GM18498 (cell line): ENCODE measurements at regions not wholly inside any gene's neighbourhood (a gene's known extent, or its start where the extent isn't known, plus 50 kb on each side); places are given as distances from the start of the nearest gene placed in this dataset.
"Not testable (repeated sequence)": the region's sequence is repeated elsewhere in the genome, so short reads cannot be mapped to it uniquely, and the experiment has no call there.

ENCODE experiments used
- ATAC-seq: cut with Tn5 transposase; IDR thresholded peaks from one replicate; pipeline ENCODE4 v1.9.1; 2021; ENCODE audit warnings: mild to moderate bottlenecking, moderate library complexity; ENCODE audit not compliant: unreplicated experiment

- ATAC-seq: no peak
These were observed 134.4 kb upstream of the OR4E1 start for GRCh38 chr14:21807975-21808374.

GRCh38 chr14:21804981-21805380 is 131.4 kb upstream of the OR4E1 start:
- no peak for ATAC-seq

- ATAC-seq: no peak
These were observed 128.8 kb upstream of the OR4E1 start for GRCh38 chr14:21802441-21802840.

DNA sequence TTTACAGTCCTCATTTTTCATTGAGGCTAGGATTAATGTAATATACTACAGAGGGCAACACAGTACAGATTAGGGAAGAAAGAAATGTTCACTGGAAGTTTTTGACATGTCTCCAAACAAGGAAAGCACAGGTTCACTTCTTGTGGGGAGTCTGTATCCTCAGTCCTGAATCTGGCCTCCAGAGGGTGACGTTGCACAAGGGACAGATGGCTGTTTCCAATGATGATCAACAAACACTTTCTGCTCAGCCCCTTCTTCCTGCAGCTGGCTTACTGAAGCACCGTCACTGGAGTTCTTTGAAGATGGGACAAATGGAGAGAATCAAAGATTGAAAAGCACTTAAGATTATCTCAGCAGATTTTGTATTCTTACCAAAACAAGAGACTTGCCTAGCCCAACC is 123.3 kb upstream of the OR4E1 start:
- no peak for ATAC-seq

GRCh38 chr14:21795456-21795855 is 121.8 kb upstream of the OR4E1 start:
- no peak for ATAC-seq

GRCh38 chr14:21791749-21792148 is 118.1 kb upstream of the OR4E1 start:
- ATAC-seq: no peak

GRCh38 chr14:21788687-21789086 is 115.1 kb upstream of the OR4E1 start:
- not testable (repeated sequence) for ATAC-seq

GRCh38 chr14:21787242-21787641 is 113.6 kb upstream of the OR4E1 start:
- ATAC-seq: not testable (repeated sequence)

- no peak for ATAC-seq
These were observed 107.9 kb upstream of the OR4E1 start for GRCh38 chr14:21781543-21781942.

DNA sequence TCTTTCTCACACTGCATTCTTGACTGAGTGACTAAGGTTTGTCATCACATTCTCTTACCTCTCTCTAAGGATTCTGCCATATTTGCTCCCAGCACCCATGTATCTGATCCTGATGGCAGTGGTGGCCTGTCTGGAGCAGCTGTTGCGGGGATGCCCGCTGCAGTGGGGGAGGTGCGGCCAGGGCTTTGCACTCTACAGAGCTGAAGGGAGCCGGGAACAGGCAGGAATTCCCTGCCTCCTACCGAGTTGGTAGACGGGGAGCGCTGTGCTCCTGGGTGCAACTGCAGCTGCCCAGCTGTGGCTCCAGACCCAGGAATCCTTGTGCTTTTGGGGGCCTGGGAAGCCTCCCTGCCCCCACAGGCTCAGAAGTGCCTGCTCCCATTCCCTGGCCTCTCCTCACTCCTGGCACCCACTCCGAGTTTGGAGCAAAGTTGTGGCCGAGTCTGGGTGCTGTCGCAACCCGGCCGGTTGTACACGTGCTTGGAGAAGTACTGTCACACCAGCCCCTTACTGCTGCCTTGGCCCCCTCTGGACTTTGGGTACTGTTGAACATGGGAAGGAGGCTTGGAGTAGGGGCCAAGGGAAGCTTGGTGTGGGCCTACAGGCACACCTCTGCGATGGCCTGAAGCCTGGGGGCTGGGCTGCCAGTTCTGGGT is 106.9 kb upstream of the OR4E1 start:
- no peak for ATAC-seq

DNA sequence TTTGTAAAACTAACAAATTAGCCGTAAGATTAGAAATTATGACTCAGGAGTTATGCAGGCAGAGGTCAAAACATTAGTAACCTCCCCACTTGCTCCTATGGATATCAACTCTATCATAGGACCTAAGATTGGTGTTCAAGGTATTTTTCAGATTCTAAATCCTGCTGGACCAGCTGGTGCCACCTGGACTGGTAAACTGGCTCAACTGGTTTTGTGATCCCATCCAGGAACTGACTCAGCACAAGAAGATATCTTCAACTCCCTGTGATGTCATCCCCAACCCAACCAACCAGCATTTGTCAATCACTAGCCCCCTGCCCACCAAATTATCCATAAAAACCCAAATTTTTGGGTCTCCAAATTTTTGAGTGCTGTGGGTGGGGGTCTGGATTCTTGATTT is 98.1 kb upstream of the OR4E1 start:
- no peak for ATAC-seq

GRCh38 chr14:21768875-21769257 is 95.2 kb upstream of the OR4E1 start:
- ATAC-seq: no peak

DNA sequence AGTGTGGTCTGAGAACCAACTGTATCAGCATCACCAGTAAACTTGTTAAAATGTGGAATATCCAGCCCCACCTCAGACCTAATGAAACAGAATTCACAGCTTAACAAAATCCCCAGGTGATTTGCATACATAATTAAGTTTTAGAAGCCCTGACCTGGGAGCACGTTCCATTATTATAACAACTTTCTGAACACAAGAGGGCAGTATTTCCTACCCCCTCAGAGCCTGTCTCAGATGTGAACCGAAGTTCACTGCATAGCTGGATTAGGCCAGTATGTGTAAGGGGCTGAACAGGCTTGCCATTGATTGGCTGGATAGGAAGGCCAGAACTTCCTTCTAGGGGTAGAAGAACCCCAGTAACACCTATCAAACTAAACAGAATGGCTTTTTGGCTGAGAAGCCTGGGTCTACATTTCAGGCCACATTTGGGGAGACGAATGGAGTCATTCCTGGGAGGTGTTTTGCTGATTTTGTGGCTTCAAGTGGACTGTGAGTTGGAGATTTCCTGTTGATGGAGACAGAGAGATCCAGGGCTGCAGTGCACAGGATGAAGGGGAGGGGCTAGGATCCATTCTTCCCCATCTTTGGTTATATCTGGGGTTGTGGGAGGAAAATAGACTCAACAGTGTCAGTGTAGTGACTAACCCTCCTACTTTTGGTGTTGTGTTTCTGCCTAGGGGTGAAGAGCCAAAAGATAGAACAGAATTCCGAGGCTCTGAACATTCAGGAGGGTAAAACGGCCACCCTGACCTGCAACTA is 94.7 kb upstream of the OR4E1 start:
- ATAC-seq: no peak

DNA sequence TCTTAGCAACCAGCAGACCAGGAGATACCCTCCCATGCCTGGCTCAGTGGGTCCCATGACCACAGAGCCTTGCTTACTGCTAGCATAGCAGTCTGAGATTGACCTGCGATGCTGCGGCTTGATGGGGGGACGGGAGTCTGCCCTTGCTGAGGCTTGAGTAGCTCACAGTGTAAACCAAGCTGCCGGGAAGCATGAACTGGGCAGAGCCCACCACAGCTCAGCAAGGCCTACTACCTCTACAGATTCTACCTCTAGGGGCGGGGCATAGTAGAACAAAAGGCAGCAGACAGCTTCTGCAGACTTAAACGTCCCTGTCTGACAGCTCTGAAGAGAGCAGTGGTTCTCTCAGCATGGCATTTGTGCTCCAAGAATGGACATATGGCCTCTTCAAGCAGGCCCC is 86.7 kb upstream of the OR4E1 start:
- not testable (repeated sequence) for ATAC-seq

- no peak for ATAC-seq
These were observed 75.8 kb upstream of the OR4E1 start for GRCh38 chr14:21749306-21749868.

DNA sequence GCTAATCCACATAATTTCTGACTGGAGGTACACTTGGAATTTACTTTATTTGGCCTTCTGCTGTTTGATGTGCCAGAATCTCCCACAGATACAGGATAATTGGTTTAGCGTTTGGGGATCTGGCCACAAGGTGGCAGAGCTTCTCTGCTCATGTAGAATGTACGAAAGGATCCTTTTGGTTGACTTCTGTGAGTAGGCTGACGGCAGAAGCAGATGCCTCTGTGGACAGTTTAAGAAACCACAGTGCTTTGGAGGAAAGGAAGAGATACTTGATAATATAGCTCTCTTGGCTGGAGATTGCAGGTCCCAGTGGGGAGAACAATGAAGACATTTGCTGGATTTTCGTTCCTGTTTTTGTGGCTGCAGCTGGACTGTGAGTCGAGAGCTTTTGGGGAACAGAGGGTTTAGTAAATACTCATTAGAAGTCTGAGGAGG is 75.3 kb upstream of the OR4E1 start:
- peak; percentile 69 for ATAC-seq

- no peak for ATAC-seq
These were observed 62.2 kb upstream of the OR4E1 start for GRCh38 chr14:21735639-21736307.

DNA sequence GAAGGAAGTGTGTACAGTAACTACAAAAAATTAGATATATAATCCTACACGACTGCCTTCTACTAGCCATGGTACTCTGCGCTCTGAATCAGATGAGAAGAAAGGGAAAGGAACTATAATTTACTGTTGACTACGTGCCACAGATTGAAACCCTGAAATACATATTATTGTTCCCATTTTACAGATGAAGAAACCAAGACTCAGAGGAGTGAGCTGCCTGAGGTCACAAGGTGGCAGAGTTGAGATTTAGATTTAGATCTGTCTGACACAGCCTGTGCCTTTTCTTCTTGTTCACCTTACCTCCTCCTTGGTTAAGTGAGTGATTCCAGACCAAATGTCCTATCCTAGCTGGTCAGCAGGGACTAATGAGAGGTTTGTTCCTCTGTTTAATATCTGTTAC is 61.6 kb upstream of the OR4E1 start:
- no peak for ATAC-seq

DNA sequence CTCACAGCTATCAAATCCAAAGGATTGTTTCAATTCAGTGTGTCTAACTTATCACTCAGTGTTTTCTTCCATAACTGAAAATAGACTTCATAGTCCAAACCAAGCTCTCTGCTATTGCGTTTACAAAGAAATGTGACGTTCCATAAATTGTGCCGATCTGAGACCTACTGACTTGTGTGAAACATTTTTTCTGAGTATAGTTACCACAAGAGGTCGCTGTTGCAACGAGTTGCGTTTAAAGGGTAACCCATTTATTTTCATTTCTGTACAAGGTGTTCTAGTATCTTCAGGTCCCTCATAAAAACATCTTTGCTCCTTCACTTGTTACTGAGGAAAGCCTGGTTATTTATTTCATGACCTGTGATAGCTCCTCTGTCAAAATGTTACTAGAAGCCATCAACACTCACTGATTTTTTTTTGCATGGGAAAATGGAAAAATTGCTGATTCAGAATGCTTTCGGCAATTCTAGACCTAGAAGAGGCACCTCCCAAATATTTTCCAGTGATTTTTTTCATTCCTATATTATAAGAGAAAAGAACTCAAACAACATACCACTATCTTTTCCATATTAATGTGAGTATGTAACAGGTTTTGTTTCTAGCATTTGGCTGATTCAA is 60.9 kb upstream of the OR4E1 start:
- ATAC-seq: no peak

DNA sequence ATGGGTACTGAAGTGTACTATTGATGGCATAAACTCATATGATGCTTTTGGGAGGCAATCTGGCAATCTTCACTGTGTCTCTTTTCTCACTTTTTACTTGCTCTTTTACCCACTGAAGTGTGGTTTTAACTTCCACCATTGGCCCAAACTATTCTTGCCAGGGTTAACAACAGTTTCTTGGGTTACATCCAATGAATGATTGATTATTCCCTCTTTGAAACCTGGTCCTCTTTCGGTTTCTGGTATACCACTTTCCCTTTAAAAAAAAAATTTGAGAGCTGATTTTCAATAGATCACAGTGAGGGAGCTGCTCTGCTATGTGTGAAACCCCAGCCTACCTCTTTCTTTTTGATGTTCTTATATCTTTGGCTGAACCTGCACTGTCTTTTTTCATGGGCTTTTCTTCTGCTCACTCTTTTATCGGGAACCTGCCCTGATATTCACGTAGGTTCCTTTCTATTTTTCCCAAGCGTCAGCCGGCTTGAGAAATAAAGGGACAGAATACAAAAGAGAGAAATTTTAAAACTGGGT is 56.1 kb upstream of the OR4E1 start:
- no peak for ATAC-seq

- ATAC-seq: no peak
These were observed 51.6 kb upstream of the OR4E1 start for GRCh38 chr14:21725250-21725649.
